SK-N-SH (cell line): ENCODE measurements at regions not wholly inside any gene's neighbourhood (a gene's known extent, or its start where the extent isn't known, plus 50 kb on each side); places are given as distances from the start of the nearest gene placed in this dataset.

Experiments
- CTCF ChIA-PET: fragments of 300-600, 350-600 bp; formaldehyde crosslinking; extraction: SDS; loops from one replicate; lab custom pipeline; 2021; lab: Yijun Ruan, JAX
- POLR2A ChIA-PET: fragments of 350-600 bp; sonication (Branson Sonifier 250); formaldehyde crosslinking; extraction: SDS; loops from one replicate; lab custom pipeline; 2020; ENCODE audit warnings: antibody characterized with exemption, inconsistent platforms; lab: Yijun Ruan, JAX
- DNase-seq: peaks from one replicate; pipeline ENCODE4 v3.0.0; 2012
- H2AFZ ChIP-seq: fragments of 200-600 bp; sonication (generic); 2 replicates; pipeline ENCODE4 v1.8.1; 2016; ENCODE audit warnings: antibody characterized with exemption, mild to moderate bottlenecking, low read depth
- H3F3A ChIP-seq: fragments of 200-600 bp; sonication (generic); replicated peaks from 2 replicates; pipeline ENCODE3; 2016; ENCODE audit warnings: antibody characterized with exemption, mild to moderate bottlenecking; ENCODE audit not compliant: insufficient read depth
- H3K27ac ChIP-seq, 2 experiments: fragments of 200-500 bp in 1 of 2; fragments of 200-600 bp in 1 of 2; sonication (Bioruptor generic) in 1 of 2; sonication (generic), shearing (Covaris generic) in 1 of 2; 2 replicates each; pipeline versions ENCODE4 v1.5.1 to v1.6.1; 2014 to 2016; ENCODE audit warnings: low read depth in 2 of 2, inconsistent platforms in 1 of 2, low read length in 1 of 2, mild to moderate bottlenecking in 1 of 2, mixed read lengths in 1 of 2
- H3K27me3 ChIP-seq: fragments of 200-600 bp; sonication (generic), shearing (Covaris generic); 2 replicates; pipeline ENCODE4 v1.6.1; 2016; ENCODE audit warnings: mixed run types; ENCODE audit not compliant: insufficient read depth
- H3K36me3 ChIP-seq, 2 experiments: fragments of 200-500 bp in 1 of 2; fragments of 200-600 bp in 1 of 2; sonication (Bioruptor generic) in 1 of 2; sonication (generic) in 1 of 2; replicated peaks in 1 of 2; 2 replicates each; pipeline versions ENCODE3 to v1.5.1; 2014 to 2016; ENCODE audit warnings: low read length in 1 of 2, mild to moderate bottlenecking in 1 of 2; ENCODE audit not compliant: insufficient read depth in 2 of 2, control insufficient read depth in 1 of 2
- H3K4me1 ChIP-seq, 2 experiments: fragments of 200-500 bp in 1 of 2; fragments of 200-600 bp in 1 of 2; sonication (Bioruptor generic) in 1 of 2; sonication (generic), shearing (Covaris generic) in 1 of 2; 2 replicates each; pipeline versions ENCODE4 v1.5.1 to v1.6.1; 2014 to 2016; ENCODE audit warnings: low read depth in 1 of 2, low read length in 1 of 2, mixed run types in 1 of 2; ENCODE audit not compliant: insufficient read depth in 2 of 2, control insufficient read depth in 1 of 2
- H3K4me2 ChIP-seq: fragments of 200-600 bp; sonication (generic), shearing (Covaris generic); 2 replicates; pipeline ENCODE4 v1.6.1; 2017; ENCODE audit warnings: mixed run types
- H3K4me3 ChIP-seq, 2 experiments: fragments of 200-500 bp in 1 of 2; fragments of 200-600 bp in 1 of 2; sonication (Bioruptor generic) in 1 of 2; sonication (generic), shearing (Covaris generic) in 1 of 2; 2 replicates each; pipeline versions ENCODE4 v1.5.1 to v1.8.1; 2014 to 2016; ENCODE audit warnings: low read depth in 2 of 2, inconsistent platforms in 1 of 2, low read length in 1 of 2, mild to moderate bottlenecking in 1 of 2, mixed read lengths in 1 of 2, moderate library complexity in 1 of 2
- H3K79me2 ChIP-seq: fragments of 200-600 bp; sonication (generic); 2 replicates; pipeline ENCODE4 v1.8.1; 2017; ENCODE audit warnings: mild to moderate bottlenecking; ENCODE audit not compliant: insufficient read depth
- H3K9ac ChIP-seq: fragments of 200-600 bp; sonication (generic); 2 replicates; pipeline ENCODE4 v1.6.1; 2017; ENCODE audit warnings: mixed run types
- H3K9me2 ChIP-seq: fragments of 200-600 bp; sonication (generic); 2 replicates; pipeline ENCODE4 v1.6.1; 2017; ENCODE audit warnings: mixed run types
- H3K9me3 ChIP-seq: fragments of 200-600 bp; sonication (generic); 2 replicates; pipeline ENCODE4 v1.6.1; 2017; ENCODE audit warnings: mixed run types, mild to moderate bottlenecking, moderate library complexity
- H4K20me1 ChIP-seq: fragments of 200-600 bp; sonication (generic); 2 replicates; pipeline ENCODE4 v1.6.1; 2017; ENCODE audit warnings: mild to moderate bottlenecking, mixed run types; ENCODE audit not compliant: insufficient read depth
- ELF1 ChIP-seq: IDR thresholded peaks from 2 replicates; pipeline ENCODE4 v1.4.0; 2012
- JUND ChIP-seq: IDR thresholded peaks from 2 replicates; pipeline ENCODE4 v1.4.0; 2012
- MEF2A ChIP-seq: IDR thresholded peaks from 2 replicates; pipeline ENCODE4 v1.4.0; 2012; ENCODE audit warnings: low read depth, borderline replicate concordance
- NFIC ChIP-seq: IDR thresholded peaks from 2 replicates; pipeline ENCODE4 v1.4.0; 2012; ENCODE audit warnings: borderline replicate concordance
- NRF1 ChIP-seq: IDR thresholded peaks from 2 replicates; pipeline ENCODE4 v1.6.1; 2012; ENCODE audit warnings: low read depth, mild to moderate bottlenecking, low read length
- POLR2AphosphoS5 ChIP-seq: IDR thresholded peaks from 2 replicates; pipeline ENCODE4 v1.6.1; 2012; ENCODE audit warnings: low read depth, low read length
- RAD21 ChIP-seq: IDR thresholded peaks from 2 replicates; pipeline ENCODE4 v1.6.1; 2012; ENCODE audit warnings: mild to moderate bottlenecking, low read length
- RFX5 ChIP-seq: IDR thresholded peaks from 2 replicates; pipeline ENCODE4 v1.6.1; 2012; ENCODE audit warnings: mild to moderate bottlenecking, improper control_type of control experiment, low read length
- TCF12 ChIP-seq: IDR thresholded peaks from 2 replicates; pipeline ENCODE4 v1.4.0; 2012
- WGBS: methylation state at CpG from one replicate; pipeline ENCODE4 v1.1.6; 2017; ENCODE audit warnings: low lambda C conversion rate; 5-methylcytosine and 5-hydroxymethylcytosine counted together
- TF ChIP-seq, protein P1 (sequence below): fragments of 200-600 bp; sonication (generic); IDR thresholded peaks from 2 replicates; pipeline ENCODE4 v1.6.1; 2017; ENCODE audit warnings: antibody characterized with exemption, mild to moderate bottlenecking, moderate library complexity
- TF ChIP-seq, protein P2 (sequence below): fragments of 150-350 bp; IDR thresholded peaks from 2 replicates; pipeline ENCODE4 v1.6.1; 2017; ENCODE audit warnings: antibody characterized with exemption, low read length, low read depth, borderline replicate concordance

DNA sequence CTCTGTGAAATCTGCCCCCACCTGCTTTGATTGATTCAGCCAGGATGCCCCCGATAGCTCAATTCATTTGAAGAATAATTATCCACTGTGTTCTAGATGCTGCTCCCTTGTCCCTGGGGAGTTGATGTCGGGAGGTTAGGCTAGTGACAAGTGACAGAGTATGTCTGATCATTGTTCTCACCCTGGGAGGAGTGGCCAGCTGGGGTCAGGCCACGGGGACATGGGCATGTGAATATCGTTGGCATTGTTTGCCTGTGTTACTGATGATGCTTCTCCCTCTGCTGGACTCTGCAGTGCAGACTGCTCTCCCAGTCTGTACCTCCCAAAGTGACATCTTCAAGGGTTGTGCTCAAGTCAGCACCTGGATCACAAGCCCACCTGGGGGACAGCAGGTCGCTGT lies 89.9 kb upstream of the C16orf82 start:
- WGBS, result 3% methylated on average over 5 of the region's 5 CpGs
- no peaks in the 10 kb centered on the region for H3K4me1 ChIP-seq
- no peaks in the 10 kb centered on the region for H3F3A ChIP-seq
- ChIA-PET POLR2A (no interaction called here), CTCF (no interaction called here)
- no peaks in the 10 kb centered on the region for H3K36me3 ChIP-seq
- no peak overlapping the region for H3K27ac ChIP-seq
- no peak overlapping the region for H3K4me2 ChIP-seq
- no peaks in the 10 kb centered on the region for H3K27me3 ChIP-seq
- no peaks in the 10 kb centered on the region for H4K20me1 ChIP-seq
- H3K9me3 ChIP-seq, result no peaks in the 10 kb centered on the region
- H3K9ac ChIP-seq, result no peak overlapping the region
- TF ChIP-seq MEF2A (no peak), POLR2AphosphoS5 (no peak), RFX5 (no peak), ELF1 (no peak), NRF1 (no peak)
- TF ChIP-seq, protein P1, sequence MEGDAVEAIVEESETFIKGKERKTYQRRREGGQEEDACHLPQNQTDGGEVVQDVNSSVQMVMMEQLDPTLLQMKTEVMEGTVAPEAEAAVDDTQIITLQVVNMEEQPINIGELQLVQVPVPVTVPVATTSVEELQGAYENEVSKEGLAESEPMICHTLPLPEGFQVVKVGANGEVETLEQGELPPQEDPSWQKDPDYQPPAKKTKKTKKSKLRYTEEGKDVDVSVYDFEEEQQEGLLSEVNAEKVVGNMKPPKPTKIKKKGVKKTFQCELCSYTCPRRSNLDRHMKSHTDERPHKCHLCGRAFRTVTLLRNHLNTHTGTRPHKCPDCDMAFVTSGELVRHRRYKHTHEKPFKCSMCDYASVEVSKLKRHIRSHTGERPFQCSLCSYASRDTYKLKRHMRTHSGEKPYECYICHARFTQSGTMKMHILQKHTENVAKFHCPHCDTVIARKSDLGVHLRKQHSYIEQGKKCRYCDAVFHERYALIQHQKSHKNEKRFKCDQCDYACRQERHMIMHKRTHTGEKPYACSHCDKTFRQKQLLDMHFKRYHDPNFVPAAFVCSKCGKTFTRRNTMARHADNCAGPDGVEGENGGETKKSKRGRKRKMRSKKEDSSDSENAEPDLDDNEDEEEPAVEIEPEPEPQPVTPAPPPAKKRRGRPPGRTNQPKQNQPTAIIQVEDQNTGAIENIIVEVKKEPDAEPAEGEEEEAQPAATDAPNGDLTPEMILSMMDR, result no peak
- no peaks in the 10 kb centered on the region for H3K9me2 ChIP-seq
- no peaks in the 10 kb centered on the region for H3K79me2 ChIP-seq
- no peak overlapping the region for H3K4me3 ChIP-seq
- no peak for DNase-seq
- no peak overlapping the region for H2AFZ ChIP-seq

- Histone ChIP-seq H3F3A (no peaks in the 10 kb centered on the region), H4K20me1 (no peaks in the 10 kb centered on the region), H3K4me1 (no peaks in the 10 kb centered on the region), H2AFZ (no peak overlapping the region), H3K4me3 (no peak overlapping the region), H3K9me3 (no peaks in the 10 kb centered on the region), H3K9ac (no peak overlapping the region), H3K4me2 (no peak overlapping the region), H3K79me2 (no peaks in the 10 kb centered on the region), H3K27me3 (no peaks in the 10 kb centered on the region), H3K9me2 (no peaks in the 10 kb centered on the region), H3K36me3 (no peaks in the 10 kb centered on the region), H3K27ac (no peak overlapping the region)
- no peak for DNase-seq
- ChIA-PET CTCF (no interaction called here), POLR2A (no interaction called here)
- TF ChIP-seq MEF2A (no peak), NFIC (no peak), POLR2AphosphoS5 (no peak), RFX5 (no peak), RAD21 (no peak), JUND (no peak), TCF12 (no peak)
- TF ChIP-seq, protein P2, sequence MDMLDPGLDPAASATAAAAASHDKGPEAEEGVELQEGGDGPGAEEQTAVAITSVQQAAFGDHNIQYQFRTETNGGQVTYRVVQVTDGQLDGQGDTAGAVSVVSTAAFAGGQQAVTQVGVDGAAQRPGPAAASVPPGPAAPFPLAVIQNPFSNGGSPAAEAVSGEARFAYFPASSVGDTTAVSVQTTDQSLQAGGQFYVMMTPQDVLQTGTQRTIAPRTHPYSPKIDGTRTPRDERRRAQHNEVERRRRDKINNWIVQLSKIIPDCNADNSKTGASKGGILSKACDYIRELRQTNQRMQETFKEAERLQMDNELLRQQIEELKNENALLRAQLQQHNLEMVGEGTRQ, result no peak
- WGBS, result 5% methylated on average over 8 of the region's 8 CpGs
Measured at GRCh38 chr16:26981266-26981938, 85.3 kb upstream of the C16orf82 start.
